ENCODE measurements at regions not wholly inside any gene's neighbourhood (a gene's known extent, or its start where the extent isn't known, plus 50 kb on each side); places are given as distances from the start of the nearest gene placed in this dataset.
"Not testable (repeated sequence)": the region's sequence is repeated elsewhere in the genome, so short reads cannot be mapped to it uniquely, and the experiment has no call there.

DNA sequence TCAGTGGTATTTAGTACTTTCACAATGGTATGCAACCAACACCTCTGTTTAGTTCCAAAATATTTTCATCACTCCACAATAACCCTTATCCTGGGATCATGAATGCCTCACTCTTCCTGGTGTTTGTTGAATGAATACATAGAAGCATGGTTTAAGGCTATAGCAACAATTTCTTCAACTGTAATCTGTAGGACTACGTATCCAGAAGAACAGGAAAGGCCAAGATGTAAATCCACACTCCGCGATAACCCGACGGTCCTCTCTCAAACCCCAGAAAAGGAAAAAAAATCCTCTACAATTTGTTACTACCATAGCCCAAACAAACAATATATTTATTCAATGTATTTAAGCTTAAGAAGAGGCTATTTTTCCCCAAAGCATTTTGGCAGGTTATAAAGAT lies 141.4 kb upstream of the SALL4 start:
- Mint-ChIP-seq H3K4me3 (no peak overlapping the region), H3K27me3 (ENCODE audit: low read depth in 3 of 3) (peaks cover 0 to 2% (median 1%) of the 10 kb centered on the region in 3 donors), H3K4me1 (no peaks in the 10 kb centered on the region), H3K27ac (no peak overlapping the region), H3K9me3 (peaks cover 0 to 1% (median 0%) of the 10 kb centered on the region in 7 donors), H3K36me3 (no peaks in the 10 kb centered on the region)
- Histone ChIP-seq H3K27me3 (ENCODE audit: control insufficient read depth in 2 of 2, insufficient read depth in 2 of 2, low read length in 2 of 2) (no peaks in the 10 kb centered on the region), H3K4me3 (replicated peaks in 1 of 3; ENCODE audit: low read depth in 2 of 3, low read length in 3 of 3) (no peak overlapping the region), H3K36me3 (replicated peaks in 1 of 2; ENCODE audit: control insufficient read depth in 1 of 2, insufficient read depth in 2 of 2, low read length in 2 of 2) (no peaks in the 10 kb centered on the region), H3K79me2 (ENCODE audit: insufficient read depth, low read length) (no peaks in the 10 kb centered on the region), H4K20me1 (ENCODE audit: insufficient read depth, low read length) (no peaks in the 10 kb centered on the region), H3K4me1 (ENCODE audit: control insufficient read depth in 1 of 2, insufficient read depth in 2 of 2, low read length in 2 of 2) (no peaks in the 10 kb centered on the region), H3K27ac (ENCODE audit: low read depth in 1 of 2, low read length in 2 of 2) (no peak overlapping the region), H2AFZ (ENCODE audit: insufficient read depth, low read depth, low read length, poor library complexity, severe bottlenecking) (no peak overlapping the region), H3K9me3 (replicated peaks in 1 of 2; ENCODE audit: control insufficient read depth in 1 of 2, insufficient read depth in 1 of 2, low read length in 2 of 2) (no peaks in the 10 kb centered on the region), H3K4me2 (replicated peaks; ENCODE audit: extremely low read depth, low read length, poor library complexity, severe bottlenecking) (no peak overlapping the region), H3K9ac (ENCODE audit: insufficient read depth, low read length, poor library complexity, severe bottlenecking) (no peak overlapping the region)
- TF ChIP-seq, protein P1, sequence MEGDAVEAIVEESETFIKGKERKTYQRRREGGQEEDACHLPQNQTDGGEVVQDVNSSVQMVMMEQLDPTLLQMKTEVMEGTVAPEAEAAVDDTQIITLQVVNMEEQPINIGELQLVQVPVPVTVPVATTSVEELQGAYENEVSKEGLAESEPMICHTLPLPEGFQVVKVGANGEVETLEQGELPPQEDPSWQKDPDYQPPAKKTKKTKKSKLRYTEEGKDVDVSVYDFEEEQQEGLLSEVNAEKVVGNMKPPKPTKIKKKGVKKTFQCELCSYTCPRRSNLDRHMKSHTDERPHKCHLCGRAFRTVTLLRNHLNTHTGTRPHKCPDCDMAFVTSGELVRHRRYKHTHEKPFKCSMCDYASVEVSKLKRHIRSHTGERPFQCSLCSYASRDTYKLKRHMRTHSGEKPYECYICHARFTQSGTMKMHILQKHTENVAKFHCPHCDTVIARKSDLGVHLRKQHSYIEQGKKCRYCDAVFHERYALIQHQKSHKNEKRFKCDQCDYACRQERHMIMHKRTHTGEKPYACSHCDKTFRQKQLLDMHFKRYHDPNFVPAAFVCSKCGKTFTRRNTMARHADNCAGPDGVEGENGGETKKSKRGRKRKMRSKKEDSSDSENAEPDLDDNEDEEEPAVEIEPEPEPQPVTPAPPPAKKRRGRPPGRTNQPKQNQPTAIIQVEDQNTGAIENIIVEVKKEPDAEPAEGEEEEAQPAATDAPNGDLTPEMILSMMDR (IDR thresholded peaks at IDR 0.05), result no peak
- intact Hi-C loops (cut with micrococcal nuclease), result no loop called here
- no peak for DNase-seq
- no CpG with 5 or more reads among the region's 5 CpGs for WGBS (ENCODE audit: insufficient coverage)

DNA sequence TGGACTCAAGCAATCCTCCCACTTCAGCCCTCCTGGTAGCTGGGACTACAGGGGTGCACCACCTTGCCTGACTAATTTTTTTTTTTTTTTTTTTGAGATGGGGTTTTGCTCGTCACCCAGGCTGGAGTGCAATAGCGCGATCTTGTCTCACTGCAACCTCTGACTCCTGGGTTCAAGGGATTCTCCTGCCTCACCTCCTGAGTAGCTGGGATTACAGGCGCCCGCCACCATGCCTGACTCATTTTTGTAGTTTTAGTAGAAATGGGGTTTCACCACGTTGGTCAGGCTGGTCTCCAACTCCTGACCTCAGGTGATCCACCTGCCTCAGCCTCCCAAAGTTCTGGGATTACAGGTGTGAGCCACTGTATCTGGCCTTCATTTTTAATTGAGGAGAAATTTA lies 141.0 kb upstream of the SALL4 start:
- H3K79me2 ChIP-seq (ENCODE audit: insufficient read depth, low read length); H3K4me1 ChIP-seq (ENCODE audit: control insufficient read depth in 1 of 2, insufficient read depth in 2 of 2, low read length in 2 of 2); H3K9ac ChIP-seq (ENCODE audit: insufficient read depth, low read length, poor library complexity, severe bottlenecking); H3K27me3 Mint-ChIP-seq (ENCODE audit: low read depth in 3 of 3); H3K27ac ChIP-seq (ENCODE audit: low read depth in 1 of 2, low read length in 2 of 2); H4K20me1 ChIP-seq (ENCODE audit: insufficient read depth, low read length); H3K36me3 ChIP-seq (replicated peaks in 1 of 2; ENCODE audit: control insufficient read depth in 1 of 2, insufficient read depth in 2 of 2, low read length in 2 of 2); H3K4me3 Mint-ChIP-seq; H3K4me2 ChIP-seq (replicated peaks; ENCODE audit: extremely low read depth, low read length, poor library complexity, severe bottlenecking); H2AFZ ChIP-seq (ENCODE audit: insufficient read depth, low read depth, low read length, poor library complexity, severe bottlenecking); DNase-seq; H3K9me3 Mint-ChIP-seq; H3K4me1 Mint-ChIP-seq; intact Hi-C loops (cut with micrococcal nuclease); H3K36me3 Mint-ChIP-seq; H3K27me3 ChIP-seq (ENCODE audit: control insufficient read depth in 2 of 2, insufficient read depth in 2 of 2, low read length in 2 of 2); H3K9me3 ChIP-seq (replicated peaks in 1 of 2; ENCODE audit: control insufficient read depth in 1 of 2, insufficient read depth in 1 of 2, low read length in 2 of 2); H3K27ac Mint-ChIP-seq; H3K4me3 ChIP-seq (replicated peaks in 1 of 3; ENCODE audit: low read depth in 2 of 3, low read length in 3 of 3): not testable (repeated sequence)
- WGBS (ENCODE audit: insufficient coverage), result no CpG with 5 or more reads among the region's 6 CpGs
